ENCODE measurements at regions not wholly inside any gene's neighbourhood (a gene's known extent, or its start where the extent isn't known, plus 50 kb on each side); places are given as distances from the start of the nearest gene placed in this dataset.

DNA sequence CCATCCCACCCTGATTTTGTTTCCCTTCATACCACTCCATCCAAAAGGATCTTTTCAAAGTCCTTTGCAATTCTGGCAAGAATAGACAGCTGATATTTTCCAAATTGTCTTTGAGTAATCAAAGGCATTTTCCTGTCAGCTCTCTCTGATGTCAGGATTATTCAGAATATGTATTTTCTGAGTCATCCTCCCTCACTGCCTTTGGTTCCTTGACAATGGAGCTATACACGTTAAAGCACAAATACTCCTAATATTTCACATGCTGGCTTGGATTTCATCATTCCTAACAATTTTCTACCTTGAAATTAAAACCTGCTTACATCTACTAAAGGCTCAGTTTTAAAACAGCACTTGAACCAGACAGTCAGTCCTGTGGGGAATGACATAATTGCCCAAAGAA is 379.4 kb downstream of the GADD45G start:
- no peak for DNase-seq

DNA sequence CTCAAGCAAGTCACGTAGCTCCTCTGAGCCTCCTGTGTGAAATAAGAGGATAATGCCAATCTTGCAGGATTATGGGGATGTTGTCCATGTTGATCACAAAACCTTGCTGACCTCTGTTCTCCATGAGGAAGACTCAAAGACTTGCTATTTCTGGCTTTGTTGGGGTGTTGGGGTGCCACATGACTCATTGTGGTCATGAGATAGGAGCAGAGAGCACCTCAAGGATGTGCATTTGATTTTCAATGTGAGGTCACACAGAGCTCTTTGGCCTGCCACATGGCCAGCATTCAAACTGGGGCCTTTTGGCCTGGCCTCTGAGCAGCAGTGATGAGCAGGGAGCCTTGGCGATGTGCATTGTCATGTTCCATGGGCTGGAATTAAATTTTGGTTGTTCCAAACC is 380.3 kb downstream of the GADD45G start:
- DNase-seq: no peak

DNA sequence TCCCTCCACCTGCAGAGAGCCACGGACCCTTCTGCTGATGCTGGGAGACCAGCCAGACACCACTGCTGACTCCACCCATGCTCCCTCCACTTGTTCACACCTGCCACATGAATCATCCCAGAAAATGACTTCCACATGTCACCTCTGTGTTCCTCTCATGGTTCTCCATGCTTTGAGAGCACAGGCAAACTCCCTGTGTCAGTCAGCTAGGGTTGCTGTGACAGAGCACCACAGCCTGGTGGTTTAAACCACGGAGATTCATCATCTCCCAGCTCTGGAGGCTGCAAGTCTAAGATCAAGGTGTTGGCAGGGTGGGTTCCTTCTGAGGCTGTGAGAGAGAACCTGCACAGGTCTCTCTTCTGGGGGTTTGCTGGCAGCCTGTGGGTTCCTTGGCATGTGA is 381.4 kb downstream of the GADD45G start:
- no peak for DNase-seq

DNA sequence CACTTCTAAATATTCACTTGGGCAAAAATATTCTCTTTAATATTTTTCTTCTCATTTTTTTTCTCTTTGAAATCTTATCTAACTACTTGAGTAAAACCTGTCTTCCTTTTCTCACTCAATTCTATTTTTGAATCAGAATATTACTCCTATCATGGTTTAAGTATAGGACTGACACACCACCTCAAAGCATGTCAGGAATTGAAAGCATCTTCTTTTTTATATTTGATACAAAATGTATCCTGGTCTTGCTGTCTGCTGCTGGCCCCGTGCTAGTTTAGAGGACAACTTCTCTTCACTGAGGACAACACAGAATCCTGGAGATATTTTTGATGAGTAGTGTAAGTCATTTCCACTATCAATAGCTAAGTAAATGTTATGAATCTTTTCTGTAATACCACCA is 383.6 kb downstream of the GADD45G start:
- DNase-seq: no peak

DNA sequence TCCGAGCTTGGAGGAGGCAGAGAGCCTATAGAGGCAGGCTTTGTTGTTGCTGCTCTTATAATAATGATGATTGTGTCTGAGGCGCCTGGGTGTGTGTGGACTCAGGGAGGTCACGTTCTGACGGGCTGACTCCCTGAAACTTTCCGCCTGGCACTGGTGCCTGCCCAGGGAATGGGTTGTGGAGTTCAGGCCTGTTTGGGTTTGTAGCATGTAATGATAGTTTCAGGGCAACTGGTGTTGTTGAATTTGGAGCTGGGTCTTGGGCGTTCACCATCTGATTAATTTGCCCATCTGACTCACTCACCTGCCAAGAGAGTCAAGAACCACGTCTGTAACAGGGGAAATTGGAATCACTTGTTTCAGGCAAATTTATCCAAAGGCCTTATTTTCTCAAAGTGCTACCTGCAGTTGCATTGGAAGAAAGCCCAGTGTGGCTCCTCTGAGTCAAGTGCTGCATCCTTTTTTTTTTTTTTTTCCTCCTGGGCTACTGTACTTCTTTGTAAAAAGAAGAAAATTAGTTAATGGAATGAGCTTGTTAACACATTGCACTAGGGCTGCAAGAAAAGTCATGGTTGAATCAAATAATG is 386.5 kb downstream of the GADD45G start:
- no peak for DNase-seq

DNA sequence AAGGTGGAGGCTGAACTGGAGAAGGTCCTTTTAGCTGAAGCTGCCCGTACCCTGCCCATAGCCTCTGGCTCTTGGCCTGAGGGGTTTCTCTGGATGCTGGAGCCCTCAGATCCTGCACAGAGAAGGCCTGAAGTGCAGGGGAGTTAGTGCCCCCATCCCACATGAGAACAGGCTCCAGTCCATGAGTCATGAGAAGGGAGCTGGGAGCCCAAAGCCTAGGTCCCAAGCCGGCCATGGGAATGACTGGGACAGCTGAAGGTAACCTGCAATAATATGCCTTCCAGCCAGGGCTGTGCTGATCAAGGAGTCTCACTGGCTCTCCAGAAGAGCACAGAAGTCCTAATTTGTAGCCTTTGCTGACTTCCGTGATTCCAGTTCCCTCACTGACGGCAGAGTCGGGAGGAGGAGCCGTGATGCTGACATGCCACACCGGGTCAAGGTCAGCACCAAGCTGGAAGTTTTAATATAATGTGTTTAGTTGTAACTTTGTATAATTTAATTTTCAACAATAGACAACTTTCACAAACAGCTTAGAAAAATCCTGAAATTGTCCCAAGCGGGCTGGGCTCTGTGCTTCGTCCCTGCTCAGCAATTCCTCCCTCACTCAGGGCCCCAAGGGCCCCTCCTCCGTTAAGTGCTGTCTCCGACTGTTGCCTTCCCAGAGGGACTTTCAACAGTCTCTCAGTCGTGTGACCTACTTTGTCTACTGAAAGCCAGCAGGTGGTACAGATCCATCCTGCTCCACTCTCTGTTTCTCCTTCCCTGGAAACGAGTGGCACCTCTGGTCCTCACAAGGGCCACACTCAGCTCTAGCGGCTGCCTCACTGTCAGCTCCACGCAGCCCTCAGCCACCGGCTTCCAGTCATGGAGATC is 387.8 kb downstream of the GADD45G start:
- no peak for DNase-seq

DNA sequence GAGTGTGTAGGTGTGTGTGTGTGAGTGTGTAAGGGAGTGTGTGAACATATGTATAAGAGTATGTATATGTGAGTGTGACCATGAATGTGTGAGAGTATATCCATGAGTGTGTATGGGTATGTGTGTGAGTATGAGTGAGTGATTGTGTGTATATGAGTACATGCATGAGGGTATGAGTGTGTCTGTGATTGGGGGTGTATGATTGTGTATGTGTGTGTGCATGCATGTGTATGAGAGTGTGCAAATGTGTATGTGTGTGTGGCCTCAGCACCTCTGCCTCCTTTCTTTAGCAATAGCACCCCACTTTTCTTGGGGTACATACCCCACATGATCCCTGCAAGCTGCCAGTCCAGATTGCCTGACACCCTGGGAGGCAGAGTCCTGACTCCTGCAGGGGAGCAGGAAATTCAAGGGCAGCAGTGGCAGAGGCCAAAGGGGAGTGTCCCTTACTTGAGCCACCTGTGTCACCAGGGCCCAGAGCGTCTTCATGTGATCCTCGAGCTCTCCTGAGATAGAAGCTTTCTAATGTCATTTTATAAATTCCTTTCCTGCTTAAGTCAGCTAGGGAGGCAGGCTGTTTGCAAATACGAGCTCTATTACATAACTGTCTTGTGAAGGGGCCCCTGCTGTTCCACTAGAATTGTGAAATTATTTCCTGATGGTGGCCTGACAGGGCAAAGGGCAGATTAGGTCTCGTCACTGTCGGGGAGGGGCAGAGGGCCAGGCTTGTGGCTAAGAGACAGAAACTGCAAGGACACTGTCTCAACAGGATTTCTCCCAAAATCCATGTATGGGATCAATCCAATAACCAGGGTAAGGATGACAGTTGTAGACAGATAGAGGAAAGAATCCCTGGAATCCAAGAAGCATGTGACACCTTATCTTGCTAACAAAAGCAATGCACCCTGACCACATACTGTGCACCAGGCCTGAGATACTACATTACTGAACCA is 389.1 kb downstream of the GADD45G start:
- DNase-seq: no peak

DNA sequence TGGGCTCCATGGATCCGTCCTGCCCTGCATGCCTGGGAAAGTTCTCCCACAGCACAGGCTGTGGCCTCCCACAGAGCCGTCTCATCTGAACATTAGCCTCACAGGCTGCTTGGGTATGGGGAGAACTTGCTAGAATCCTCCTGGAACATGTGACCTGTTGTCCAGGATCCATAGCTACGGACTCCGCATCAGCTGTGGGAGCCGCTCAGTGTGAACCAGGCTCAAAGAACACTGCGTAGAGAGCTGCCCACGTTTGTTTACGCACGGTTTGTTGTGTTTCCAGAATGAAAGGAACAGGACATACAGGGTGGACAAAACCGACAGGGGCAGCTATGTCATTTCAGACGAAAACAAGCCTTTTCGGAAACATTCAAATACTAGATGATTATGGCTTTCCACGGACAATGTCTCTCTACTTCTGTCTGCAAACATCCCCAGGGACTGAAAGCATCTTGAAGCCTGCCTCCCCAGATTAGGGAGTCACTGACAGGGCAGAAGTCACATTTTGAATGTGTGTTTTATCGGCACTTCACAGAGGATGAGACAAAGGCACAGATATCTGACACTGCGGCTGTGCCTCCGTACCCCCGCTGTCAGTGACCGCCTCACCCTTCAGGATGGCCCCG is 390.3 kb downstream of the GADD45G start:
- DNase-seq: no peak

DNA sequence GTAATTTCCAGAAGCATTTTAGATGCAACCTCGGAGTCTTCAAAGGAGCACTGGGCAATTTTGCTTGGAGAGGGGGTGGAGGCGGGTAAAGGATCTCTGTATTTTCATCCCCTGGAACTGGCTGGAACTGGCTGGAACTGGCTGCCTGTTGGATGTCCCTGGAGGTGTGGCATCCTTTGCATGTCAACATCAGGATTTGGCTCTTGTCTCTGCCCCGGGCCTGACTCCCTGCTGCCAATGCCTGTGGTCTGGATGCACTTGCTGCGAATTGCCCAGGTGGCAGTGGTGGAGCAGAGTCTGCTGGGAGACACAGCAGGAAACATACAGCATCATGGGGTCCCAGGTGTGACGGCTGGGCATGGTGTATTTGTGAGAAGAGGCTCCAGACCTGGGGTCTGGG is 391.3 kb downstream of the GADD45G start:
- no peak for DNase-seq

DNA sequence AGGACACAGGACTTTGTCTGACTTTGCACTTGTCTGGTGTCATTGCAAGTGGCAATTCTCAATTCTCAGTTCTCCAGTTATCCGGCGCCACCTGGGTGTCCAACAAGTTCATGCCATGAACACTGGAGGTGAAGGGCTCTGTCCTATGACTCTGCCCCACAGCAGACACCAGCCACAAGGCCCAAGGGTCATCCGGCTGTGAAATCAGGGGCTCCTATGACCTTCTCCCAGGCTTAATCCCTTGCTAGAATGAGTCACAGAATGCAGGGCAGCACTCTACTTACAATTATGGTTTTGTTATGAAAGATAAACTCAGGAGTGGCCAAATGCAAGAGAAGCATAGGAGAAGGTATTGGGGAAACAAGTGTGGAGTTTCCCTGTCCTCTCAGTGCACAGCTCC is 392.0 kb downstream of the GADD45G start:
- no peak for DNase-seq

DNA sequence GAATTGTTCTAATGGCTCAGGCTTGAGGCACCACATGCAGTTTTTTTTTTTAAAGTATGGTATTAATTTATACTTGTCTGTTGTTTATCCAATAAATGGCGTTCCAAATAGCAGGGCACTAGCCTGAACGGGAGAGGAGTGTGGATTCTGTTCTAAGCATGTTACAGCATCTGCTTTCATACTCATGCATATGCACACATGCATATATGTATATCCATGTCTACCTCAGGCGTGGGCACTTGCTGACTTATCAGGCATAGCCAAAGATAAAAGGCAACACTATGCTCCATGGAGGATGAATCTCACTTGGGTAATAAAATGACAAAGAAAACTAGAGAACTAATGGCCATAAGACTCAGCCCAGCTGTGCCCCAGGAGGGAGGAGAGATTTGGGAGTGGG is 393.8 kb downstream of the GADD45G start:
- no peak for DNase-seq

DNA sequence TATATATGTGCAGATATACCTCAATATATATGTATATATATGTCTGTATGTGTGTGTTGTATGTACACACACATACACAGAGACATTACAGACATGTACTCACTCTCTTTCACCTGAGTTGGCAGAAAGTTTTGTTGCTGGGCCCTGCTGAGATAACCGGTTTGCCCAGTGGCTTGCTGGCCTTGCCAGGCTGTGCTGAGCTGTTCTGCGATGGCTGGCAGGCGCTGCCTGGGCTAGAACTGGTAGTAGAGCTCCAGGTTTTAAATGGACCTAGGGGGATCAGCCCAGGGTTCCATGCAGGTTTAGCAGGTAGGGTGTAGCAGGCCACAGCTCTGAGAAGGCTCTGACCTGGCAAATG is 394.3 kb downstream of the GADD45G start:
- DNase-seq: no peak

DNA sequence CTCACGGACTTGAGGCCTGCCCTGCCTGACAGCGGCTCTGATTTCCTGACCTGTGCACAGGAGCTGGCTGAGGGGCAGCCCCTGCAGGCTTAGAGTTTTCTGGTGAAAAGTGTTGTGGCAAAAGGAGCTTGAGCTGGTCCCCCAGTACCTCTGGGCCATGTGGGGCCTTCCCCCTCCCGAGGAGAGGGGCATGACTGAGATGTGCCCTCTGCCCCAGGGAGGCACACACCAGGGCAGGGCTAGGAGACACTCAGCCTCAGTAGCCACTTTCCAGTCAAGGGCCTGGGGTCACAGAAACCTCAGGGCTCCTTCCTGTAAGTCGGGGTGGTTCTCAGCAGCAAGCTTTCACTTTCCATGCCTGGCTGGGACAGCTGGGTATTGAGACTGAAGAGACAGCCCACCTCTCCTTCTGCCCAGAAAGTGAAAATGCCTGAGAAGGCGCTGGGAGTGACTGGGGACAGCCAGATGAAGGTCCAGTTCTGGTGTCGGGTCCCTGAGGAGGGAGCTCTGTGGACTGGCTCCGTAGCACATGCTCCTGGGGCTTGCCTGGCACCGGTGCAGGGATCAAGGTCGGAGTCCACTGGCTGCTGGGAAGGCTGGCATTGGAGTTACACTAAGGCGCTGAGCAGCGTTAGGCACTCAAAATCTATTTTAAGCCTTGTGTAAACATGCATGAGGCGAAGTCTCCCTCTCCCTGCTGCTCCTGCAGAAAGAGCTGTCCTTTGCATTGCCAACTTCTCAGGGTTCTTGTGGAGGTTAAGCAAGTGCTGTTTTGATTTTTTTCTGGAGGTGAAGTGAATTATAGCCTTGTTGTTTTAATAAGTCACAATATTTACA is 394.9 kb downstream of the GADD45G start:
- DNase-seq: peak; percentile 31

DNA sequence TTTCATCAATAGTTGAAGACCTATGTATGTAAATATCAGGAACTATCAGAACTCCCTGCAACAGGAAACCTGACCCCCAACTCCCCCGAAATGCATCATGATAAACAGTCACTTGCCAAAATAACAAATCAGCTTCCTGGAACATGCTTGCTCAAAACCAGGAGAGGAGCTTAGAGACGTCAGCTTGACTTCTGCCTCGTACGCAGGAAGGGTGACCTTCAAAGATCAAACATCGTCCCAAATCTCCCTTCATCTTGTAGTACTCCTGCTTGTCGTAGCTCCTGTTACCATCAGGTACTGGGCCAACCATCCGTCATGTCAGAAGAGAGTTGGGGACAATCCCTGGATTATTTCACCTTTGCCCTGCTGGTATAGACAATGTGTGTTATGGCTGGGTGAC is 396.1 kb downstream of the GADD45G start:
- DNase-seq: no peak

DNA sequence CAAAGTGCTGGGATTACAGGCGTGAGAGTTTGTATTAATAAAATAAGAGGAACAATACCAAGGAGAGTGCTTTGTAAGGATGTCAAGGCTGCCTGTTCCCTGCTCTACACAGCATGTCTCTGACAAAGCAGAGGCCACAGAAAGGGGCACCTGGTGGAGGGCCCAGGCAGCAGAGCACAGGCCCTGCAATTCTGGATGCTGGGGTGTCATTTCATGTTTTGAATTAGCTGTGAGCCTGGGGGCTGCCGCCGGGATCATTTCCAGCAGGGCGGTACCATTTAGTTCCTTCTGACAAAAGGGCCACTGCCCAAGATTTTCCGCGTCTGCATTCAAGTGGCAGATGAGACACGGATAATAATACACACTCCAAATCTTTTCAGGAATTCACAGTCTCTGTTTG is 396.9 kb downstream of the GADD45G start:
- DNase-seq: no peak

DNA sequence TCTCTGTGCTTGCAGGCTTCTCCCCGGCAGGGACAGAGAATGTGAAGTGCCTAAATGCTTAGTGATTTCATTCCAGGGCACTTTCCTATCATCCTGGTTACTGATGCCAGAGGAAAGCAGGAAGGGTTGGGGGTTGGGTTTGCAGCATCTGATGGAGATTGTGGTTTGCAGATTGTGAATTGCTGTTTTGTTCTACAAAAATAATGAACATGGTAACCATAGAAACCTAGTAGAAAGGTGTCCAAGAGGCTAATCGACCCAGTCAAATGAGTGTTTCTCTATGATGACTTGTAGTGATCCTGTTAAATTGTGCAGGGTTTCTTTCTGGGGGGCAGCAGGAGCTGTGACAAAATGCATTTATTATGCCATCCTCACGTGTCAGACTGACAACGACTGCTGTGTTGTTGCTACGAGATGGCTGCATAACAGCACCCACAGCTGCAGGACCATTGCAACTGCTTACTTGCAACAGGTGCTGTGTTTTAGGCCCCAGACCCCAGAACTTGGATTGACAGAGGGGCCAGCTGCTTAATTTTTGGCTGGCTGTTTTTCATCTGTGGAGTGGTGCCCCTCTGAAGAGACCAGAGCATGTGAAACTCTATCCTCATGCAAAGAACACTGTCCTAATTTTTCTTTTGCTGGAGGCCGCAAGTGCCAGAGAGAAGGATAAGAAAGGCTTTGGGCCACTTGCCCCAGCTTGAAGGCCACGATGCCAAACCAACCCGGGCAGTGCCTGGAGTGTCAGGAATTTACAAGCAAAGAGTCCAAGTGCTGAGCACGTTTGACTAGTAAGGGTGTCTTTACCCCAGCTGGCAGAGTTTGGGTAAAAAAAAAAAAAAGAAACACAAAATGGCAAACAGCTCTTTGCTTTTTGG is 397.8 kb downstream of the GADD45G start:
- DNase-seq: peak; percentile 19

DNA sequence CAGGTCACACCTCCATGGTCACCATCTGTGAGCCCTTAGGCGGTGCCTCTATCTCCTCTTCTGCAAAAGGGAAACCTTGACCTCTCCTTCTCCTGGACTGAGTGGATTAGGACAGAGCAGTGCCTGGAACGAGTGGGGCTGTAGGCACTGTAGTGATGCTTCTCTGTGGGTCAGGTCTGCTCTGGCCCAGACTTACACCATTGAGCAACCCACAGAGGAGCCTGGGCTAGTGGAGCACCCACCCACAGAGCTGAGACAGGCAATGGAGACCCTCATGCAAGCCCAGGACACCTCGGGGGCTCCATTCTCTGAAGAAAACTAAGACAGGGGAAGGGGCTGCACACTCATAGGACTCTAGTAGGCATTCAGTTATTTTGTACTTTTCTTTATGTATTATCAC is 400.6 kb downstream of the GADD45G start:
- no peak for DNase-seq

DNA sequence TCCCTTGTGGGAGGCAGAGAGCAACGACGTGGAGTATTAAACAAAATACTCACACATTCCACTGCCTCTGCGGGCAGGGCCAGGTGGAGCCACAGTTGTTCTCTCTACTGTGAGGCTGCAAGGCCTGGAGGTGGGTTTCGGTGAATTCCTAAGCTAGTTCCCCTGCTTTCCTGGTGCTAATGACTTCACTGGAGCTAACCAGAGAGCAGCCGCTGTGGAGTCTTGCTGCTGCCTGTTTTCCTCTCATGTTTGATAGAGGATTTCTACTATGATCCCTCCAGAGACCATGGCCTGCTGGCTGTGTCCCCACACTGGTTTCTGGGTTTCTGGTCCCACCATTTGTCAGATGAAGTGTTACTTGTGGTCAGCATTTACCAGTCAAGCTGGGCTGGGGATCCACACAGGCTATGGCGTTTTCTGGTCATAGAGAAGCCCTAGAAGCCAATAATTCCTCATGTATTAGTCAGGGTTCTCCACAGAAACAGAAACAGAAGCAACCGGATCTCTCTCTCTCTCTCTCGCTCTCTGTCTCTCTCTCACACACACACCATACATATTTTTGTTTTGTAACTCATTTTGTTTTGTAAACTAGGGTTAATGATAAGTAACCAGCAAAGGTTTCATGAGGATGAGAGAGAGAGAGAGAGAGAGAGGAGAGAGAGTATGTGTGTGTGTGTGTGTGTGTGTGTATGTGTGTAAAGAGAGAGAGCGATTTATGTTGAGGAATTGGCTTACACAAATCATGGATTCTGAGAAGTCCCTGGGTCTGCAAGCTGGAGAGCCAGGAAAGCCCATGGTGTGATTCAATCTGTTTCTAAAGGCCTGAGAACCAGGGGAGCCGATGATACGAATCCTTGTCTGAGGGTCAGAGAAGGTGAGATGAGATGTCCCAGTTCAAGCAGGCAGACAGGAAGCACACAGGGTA is 403.0 kb downstream of the GADD45G start:
- no peak for DNase-seq

DNA sequence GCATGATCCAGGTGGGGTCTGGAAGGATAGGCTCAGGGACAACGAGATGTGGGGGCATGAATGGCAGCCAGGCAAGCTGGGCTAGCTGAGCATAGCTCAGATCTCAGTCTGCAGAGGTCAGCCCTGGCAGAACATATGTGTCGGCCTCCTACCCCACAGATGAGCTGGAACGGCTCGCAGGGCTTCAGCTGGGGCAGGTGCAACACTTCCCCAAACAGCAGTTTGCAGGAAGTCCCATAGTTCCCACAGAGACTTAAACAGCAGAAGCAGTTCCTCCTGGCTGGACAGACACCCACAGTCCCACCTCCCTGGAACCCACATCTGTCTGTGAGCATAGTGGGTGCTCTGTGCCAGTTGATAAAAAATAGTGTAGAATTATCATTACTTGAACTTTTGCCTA is 404.6 kb downstream of the GADD45G start:
- DNase-seq: no peak

DNA sequence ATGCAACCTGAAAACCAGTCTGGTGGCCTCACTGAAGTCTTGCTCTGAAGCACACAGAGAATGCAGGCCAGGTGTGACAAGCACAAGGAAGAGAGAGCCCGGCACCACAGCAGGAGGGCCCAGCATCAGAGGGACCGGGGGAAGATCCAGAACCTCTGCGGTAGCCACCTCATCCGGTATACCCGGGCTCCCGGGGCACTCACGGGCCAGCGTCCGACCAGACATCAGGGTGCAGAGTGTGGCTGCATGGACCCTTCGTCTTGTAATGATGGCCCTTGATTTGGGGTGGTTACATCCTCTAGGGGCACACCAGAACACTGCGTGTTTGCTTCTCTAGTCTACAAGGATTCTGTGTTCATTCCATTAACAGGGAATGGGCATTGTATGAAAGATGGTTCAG is 406.0 kb downstream of the GADD45G start:
- no peak for DNase-seq

All from midbrain (tissue), 1 donor.